Panc1 (cell line): ENCODE measurements at regions not wholly inside any gene's neighbourhood (a gene's known extent, or its start where the extent isn't known, plus 50 kb on each side); places are given as distances from the start of the nearest gene placed in this dataset.

Source experiments
- TF ChIP-seq, protein P1 (sequence below): fragments of 450-650 bp; IDR thresholded peaks from 2 replicates; pipeline ENCODE4 v1.5.1; 2017; ENCODE audit warnings: mild to moderate bottlenecking
- TF ChIP-seq, protein P2 (sequence below), 2 experiments: IDR thresholded peaks; 2 replicates each; pipeline ENCODE4 v1.6.1; 2011 to 2012; ENCODE audit warnings: low read depth in 2 of 2, control low read depth in 1 of 2, low read length in 1 of 2, mild to moderate bottlenecking in 1 of 2, moderate library complexity in 1 of 2; ENCODE audit not compliant: insufficient read depth in 1 of 2

DNA sequence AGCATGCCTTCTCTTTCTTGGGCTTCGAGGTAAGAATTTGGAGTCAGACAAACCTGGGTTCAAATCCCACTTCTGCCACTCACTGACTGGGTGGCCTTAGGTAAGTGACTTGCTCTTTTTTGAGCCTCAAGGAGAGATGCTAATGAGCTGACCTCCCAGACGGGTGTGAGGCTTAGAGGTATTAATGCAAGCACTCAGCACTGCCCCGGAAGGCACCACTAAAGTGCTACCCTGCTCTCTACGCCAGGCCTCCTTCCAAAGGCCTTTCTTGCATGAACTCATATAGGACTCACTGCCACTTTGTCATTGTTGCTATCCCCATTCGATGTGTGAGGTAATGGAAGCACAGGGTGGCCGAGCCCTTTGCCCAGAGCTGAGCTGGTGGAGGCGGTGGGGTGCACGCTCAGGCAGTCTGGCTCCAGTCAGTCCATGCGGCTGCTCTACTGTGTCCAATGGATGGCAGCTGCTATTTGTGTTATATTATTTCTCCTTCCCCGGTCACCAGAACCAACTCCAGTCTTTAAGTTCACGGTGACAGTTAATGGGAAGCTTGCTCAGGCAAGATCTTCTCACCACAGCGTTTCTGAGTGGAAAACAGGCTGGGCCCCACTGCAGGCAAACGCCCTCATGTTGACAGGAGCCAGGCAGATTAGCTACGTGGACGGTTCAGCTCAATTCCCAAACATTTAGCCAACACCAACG, 55.2 kb upstream of the MLN start:
- TF ChIP-seq, protein P1, sequence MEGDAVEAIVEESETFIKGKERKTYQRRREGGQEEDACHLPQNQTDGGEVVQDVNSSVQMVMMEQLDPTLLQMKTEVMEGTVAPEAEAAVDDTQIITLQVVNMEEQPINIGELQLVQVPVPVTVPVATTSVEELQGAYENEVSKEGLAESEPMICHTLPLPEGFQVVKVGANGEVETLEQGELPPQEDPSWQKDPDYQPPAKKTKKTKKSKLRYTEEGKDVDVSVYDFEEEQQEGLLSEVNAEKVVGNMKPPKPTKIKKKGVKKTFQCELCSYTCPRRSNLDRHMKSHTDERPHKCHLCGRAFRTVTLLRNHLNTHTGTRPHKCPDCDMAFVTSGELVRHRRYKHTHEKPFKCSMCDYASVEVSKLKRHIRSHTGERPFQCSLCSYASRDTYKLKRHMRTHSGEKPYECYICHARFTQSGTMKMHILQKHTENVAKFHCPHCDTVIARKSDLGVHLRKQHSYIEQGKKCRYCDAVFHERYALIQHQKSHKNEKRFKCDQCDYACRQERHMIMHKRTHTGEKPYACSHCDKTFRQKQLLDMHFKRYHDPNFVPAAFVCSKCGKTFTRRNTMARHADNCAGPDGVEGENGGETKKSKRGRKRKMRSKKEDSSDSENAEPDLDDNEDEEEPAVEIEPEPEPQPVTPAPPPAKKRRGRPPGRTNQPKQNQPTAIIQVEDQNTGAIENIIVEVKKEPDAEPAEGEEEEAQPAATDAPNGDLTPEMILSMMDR = no peak
- TF ChIP-seq, protein P2, sequence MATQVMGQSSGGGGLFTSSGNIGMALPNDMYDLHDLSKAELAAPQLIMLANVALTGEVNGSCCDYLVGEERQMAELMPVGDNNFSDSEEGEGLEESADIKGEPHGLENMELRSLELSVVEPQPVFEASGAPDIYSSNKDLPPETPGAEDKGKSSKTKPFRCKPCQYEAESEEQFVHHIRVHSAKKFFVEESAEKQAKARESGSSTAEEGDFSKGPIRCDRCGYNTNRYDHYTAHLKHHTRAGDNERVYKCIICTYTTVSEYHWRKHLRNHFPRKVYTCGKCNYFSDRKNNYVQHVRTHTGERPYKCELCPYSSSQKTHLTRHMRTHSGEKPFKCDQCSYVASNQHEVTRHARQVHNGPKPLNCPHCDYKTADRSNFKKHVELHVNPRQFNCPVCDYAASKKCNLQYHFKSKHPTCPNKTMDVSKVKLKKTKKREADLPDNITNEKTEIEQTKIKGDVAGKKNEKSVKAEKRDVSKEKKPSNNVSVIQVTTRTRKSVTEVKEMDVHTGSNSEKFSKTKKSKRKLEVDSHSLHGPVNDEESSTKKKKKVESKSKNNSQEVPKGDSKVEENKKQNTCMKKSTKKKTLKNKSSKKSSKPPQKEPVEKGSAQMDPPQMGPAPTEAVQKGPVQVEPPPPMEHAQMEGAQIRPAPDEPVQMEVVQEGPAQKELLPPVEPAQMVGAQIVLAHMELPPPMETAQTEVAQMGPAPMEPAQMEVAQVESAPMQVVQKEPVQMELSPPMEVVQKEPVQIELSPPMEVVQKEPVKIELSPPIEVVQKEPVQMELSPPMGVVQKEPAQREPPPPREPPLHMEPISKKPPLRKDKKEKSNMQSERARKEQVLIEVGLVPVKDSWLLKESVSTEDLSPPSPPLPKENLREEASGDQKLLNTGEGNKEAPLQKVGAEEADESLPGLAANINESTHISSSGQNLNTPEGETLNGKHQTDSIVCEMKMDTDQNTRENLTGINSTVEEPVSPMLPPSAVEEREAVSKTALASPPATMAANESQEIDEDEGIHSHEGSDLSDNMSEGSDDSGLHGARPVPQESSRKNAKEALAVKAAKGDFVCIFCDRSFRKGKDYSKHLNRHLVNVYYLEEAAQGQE (IDR thresholded peaks at IDR 0.05; ENCODE audit: insufficient read depth in 1 of 2, low read depth in 2 of 2, low read length in 1 of 2) = no peak
